Retina (tissue), 1 donor: ENCODE measurements at regions not wholly inside any gene's neighbourhood (a gene's known extent, or its start where the extent isn't known, plus 50 kb on each side); places are given as distances from the start of the nearest gene placed in this dataset.

ENCODE experiments used
- DNase-seq: peaks from one replicate; pipeline ENCODE4 v3.0.0-alpha.2; 2016

GRCh38 chr13:100933841-100934240, 259.2 kb upstream of the TMTC4 start:
- DNase-seq: no peak

- DNase-seq: no peak
Measured at GRCh38 chr13:100922599-100922998, 248.0 kb upstream of the TMTC4 start.

- no peak for DNase-seq
Measured at GRCh38 chr13:100921139-100921538, 246.5 kb upstream of the TMTC4 start.

GRCh38 chr13:100917011-100917410, 242.4 kb upstream of the TMTC4 start:
- no peak for DNase-seq

- DNase-seq: no peak
Measured at GRCh38 chr13:100913143-100913542, 238.5 kb upstream of the TMTC4 start.

GRCh38 chr13:100904293-100904976, 229.8 kb upstream of the TMTC4 start:
- DNase-seq: no peak

GRCh38 chr13:100899720-100900316, 225.2 kb upstream of the TMTC4 start:
- no peak for DNase-seq

- DNase-seq: no peak
Measured at GRCh38 chr13:100898431-100898830, 223.8 kb upstream of the TMTC4 start.

GRCh38 chr13:100895651-100896050, 221.1 kb upstream of the TMTC4 start:
- no peak for DNase-seq

- no peak for DNase-seq
Measured at GRCh38 chr13:100892981-100893380, 218.4 kb upstream of the TMTC4 start.

GRCh38 chr13:100890645-100891044, 216.1 kb upstream of the TMTC4 start:
- no peak for DNase-seq

GRCh38 chr13:100887729-100888151, 213.1 kb upstream of the TMTC4 start:
- DNase-seq: no peak

- no peak for DNase-seq
Measured at GRCh38 chr13:100883453-100883852, 208.9 kb upstream of the TMTC4 start.

- no peak for DNase-seq
Measured at GRCh38 chr13:100881291-100881864, 206.8 kb upstream of the TMTC4 start.

GRCh38 chr13:100880166-100880565, 205.6 kb upstream of the TMTC4 start:
- DNase-seq: no peak

GRCh38 chr13:100879255-100879654, 204.7 kb upstream of the TMTC4 start:
- no peak for DNase-seq

GRCh38 chr13:100876044-100876403, 201.4 kb upstream of the TMTC4 start:
- DNase-seq: no peak

GRCh38 chr13:100875392-100876043, 200.9 kb upstream of the TMTC4 start:
- no peak for DNase-seq

GRCh38 chr13:100872761-100873160, 198.2 kb upstream of the TMTC4 start:
- DNase-seq: no peak

GRCh38 chr13:100870898-100871297, 196.3 kb upstream of the TMTC4 start:
- no peak for DNase-seq

GRCh38 chr13:100860866-100861265, 186.3 kb upstream of the TMTC4 start:
- no peak for DNase-seq

- DNase-seq: no peak
Measured at GRCh38 chr13:100859861-100860260, 185.3 kb upstream of the TMTC4 start.

- no peak for DNase-seq
Measured at GRCh38 chr13:100855151-100855550, 180.6 kb upstream of the TMTC4 start.

GRCh38 chr13:100854006-100854405, 179.4 kb upstream of the TMTC4 start:
- peak; percentile 46 for DNase-seq
